ENCODE measurements at regions not wholly inside any gene's neighbourhood (a gene's known extent, or its start where the extent isn't known, plus 50 kb on each side); places are given as distances from the start of the nearest gene placed in this dataset.

DNA sequence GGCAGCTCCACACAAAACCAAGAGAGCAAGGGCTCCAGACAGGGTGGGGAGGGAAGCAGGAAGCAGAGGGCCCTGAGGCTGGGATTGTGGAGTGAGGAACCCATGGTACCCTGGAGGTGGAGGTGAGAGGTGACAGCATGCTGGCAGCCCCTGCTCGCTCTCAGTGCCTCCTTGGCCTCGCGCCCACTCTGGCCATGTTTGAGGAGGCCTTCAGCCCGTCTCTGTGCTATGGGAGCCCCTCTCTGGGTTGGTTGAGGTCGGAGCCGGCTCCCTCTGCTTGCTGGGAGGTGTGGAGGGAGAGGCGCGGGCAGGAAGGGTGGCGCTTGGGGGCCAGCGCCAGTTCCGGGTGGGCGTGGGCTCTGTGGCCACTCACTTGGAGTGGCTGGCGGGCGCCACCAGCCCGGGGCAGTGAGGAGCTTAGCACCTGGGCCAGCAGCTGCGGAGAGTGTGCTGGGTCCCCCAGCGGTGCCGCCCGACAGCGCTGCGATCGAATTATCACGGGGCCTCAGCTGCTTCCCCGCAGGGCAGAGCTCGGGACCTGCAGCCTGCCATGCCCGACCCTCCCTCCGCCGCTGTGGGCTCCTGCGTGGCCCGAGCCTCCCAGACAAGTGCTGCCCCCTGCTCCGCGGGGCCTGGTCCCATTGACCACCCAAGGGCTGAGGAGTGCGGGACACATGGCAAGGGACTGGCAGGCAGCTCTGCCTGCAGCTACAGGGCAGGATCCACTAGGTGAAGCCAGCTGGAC, 196.0 kb downstream of the DACT1 start (continued):
- TF ChIP-seq POLR2AphosphoS2 (IDR thresholded peaks at IDR 0.05; ENCODE audit: low read depth, low read length), result no peak
- TF ChIP-seq, protein P1, sequence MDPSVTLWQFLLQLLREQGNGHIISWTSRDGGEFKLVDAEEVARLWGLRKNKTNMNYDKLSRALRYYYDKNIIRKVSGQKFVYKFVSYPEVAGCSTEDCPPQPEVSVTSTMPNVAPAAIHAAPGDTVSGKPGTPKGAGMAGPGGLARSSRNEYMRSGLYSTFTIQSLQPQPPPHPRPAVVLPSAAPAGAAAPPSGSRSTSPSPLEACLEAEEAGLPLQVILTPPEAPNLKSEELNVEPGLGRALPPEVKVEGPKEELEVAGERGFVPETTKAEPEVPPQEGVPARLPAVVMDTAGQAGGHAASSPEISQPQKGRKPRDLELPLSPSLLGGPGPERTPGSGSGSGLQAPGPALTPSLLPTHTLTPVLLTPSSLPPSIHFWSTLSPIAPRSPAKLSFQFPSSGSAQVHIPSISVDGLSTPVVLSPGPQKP (IDR thresholded peaks at IDR 0.05; ENCODE audit: low read depth, low read length), result no peak

DNA sequence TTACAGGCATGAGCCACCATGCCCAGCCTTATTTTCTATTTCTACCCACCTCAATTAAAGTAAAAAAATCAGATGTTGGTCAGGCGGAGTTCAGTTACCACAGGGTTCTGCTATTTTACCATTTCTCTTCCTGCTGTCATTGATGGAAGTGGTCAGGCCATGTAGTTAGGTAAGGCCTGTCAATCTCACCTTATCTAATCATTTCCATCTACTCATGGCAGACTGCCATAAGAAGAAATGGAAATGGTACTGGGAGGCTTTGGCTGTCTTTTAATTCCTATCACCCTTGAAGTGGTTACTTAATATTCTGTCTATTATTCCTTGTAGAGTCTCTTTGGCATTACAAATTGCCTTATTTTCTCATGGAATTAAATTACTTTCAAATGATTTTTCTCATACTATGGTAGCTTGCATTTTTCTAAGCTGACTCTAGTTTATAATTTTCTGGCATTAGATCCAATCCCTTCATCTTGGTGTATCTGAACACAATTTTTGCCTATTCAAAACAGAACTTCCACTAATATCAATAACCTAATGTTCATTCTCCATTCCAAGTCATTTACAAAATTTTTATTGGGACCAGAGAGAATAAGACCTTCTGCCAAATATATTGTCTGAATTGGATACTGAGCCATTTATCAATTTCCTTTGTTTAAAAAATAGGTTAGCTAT, 198.7 kb downstream of the DACT1 start:
- H3K36me3 ChIP-seq (ENCODE audit: control insufficient read depth in 2 of 2, insufficient read depth in 2 of 2, low read length in 1 of 2), result no peaks in the 10 kb centered on the region
- no peak for FAIRE-seq
- BruUV-seq (replicated peaks), result no TSS peak
- SMC1A ChIA-PET (ENCODE audit: uncharacterized antibody, unreplicated experiment), result interaction anchor here (0.6 to 1.6 kb wide), 15 partner anchors 9 to 186 kb away, joined by 3 to 9 read pairs (median 4); no protein-coding TSS in a partner anchor
- H3K9ac ChIP-seq (ENCODE audit: control insufficient read depth, insufficient read depth, low read length), result no peak overlapping the region
- 44% methylated on average over 1 of the region's 1 CpG for WGBS (ENCODE audit: insufficient coverage, insufficient replicate concordance, low lambda C conversion rate, missing lambda C conversion rate)
- TF ChIP-seq EGR1 (IDR thresholded peaks at IDR 0.05; ENCODE audit: borderline replicate concordance in 1 of 2, low read depth in 2 of 2, low read length in 2 of 2), result no peak
- TF ChIP-seq JUND (IDR thresholded peaks at IDR 0.05; ENCODE audit: low read depth, low read length), result no peak
- no peak for TF ChIP-seq TAF1 (IDR thresholded peaks at IDR 0.05; ENCODE audit: borderline replicate concordance, low read depth, low read length)
- TF ChIP-seq IKZF2 (IDR thresholded peaks at IDR 0.05), result no peak
- TF ChIP-seq RCOR1 (conservative IDR thresholded peaks at IDR 0.05; ENCODE audit: low read depth, low read length), result no peak
- no peaks in the 10 kb centered on the region for H3K79me2 ChIP-seq (ENCODE audit: control insufficient read depth, insufficient read depth, low read length)
- no peak overlapping the region for H3K4me3 ChIP-seq
- H3K9me3 ChIP-seq (replicated peaks; ENCODE audit: control insufficient read depth, insufficient read depth, low read length), result no peaks in the 10 kb centered on the region; the same call in 2 of the 3 replicates
- POLR2A ChIA-PET, result no interaction called here
- intact Hi-C loops (cut with micrococcal nuclease; ENCODE audit: unreplicated experiment) (no loop called here), in situ Hi-C loops (cut with MboI) (no loop called here)
- DNase-seq (ENCODE audit: low read depth, low spot score), result no peak
- CTCF ChIA-PET, result interaction anchor here (0.6 to 1.8 kb wide), 5 partner anchors 9 to 335 kb away, joined by 3 to 12 read pairs (median 4); no protein-coding TSS in a partner anchor
- RAD21 ChIA-PET (ENCODE audit: unreplicated experiment), result no interaction called here
- H2AFZ ChIP-seq (ENCODE audit: control insufficient read depth, low read depth, low read length), result no peak overlapping the region
- no peaks in the 10 kb centered on the region for H3K27me3 ChIP-seq (replicated peaks in 1 of 2; ENCODE audit: control insufficient read depth in 2 of 2, insufficient read depth in 2 of 2, low read length in 1 of 2)
- no peak overlapping the region for H3K27ac ChIP-seq (ENCODE audit: control insufficient read depth, insufficient read depth)
- H3K4me1 ChIP-seq (ENCODE audit: control insufficient read depth, insufficient read depth, low read length), result no peaks in the 10 kb centered on the region
- H3K4me2 ChIP-seq (ENCODE audit: control insufficient read depth, insufficient read depth), result no peak overlapping the region
- H4K20me1 ChIP-seq (ENCODE audit: control insufficient read depth, insufficient read depth), result no peaks in the 10 kb centered on the region
- ATAC-seq, result no peak

Data from GM12878 (cell line).